ENCODE measurements at regions not wholly inside any gene's neighbourhood (a gene's known extent, or its start where the extent isn't known, plus 50 kb on each side); places are given as distances from the start of the nearest gene placed in this dataset.

GRCh38 chr11:42647993-42648392, 663.8 kb upstream of the API5 start:
- ATAC-seq (no peak), DNase-seq (no peak)
- no peak for TF ChIP-seq POLR2A (IDR thresholded peaks at IDR 0.05)
- TF ChIP-seq CTCF (IDR thresholded peaks at IDR 0.05) = no peak
- Histone ChIP-seq H3K27me3 (no peaks in the 10 kb centered on the region), H3K36me3 (replicated peaks in 1 of 2; ENCODE audit: insufficient read depth in 1 of 2, low read depth in 2 of 2) (no peaks in the 10 kb centered on the region), H3K4me1 (no peaks in the 10 kb centered on the region), H3K27ac (no peak overlapping the region), H3K4me3 (no peak overlapping the region), H3K9me3 (no peaks in the 10 kb centered on the region)
- intact Hi-C loops (cut with DNase I) = no loop called here
- WGBS, 2 donors = 42 to 43% methylated on average over 3 of the region's 3 CpGs

GRCh38 chr11:42651621-42652020, 660.2 kb upstream of the API5 start:
- DNase-seq (no peak), ATAC-seq (no peak)
- intact Hi-C loops (cut with DNase I) = no loop called here
- Histone ChIP-seq H3K9me3 (no peaks in the 10 kb centered on the region), H3K36me3 (replicated peaks in 1 of 2; ENCODE audit: insufficient read depth in 1 of 2, low read depth in 2 of 2) (no peaks in the 10 kb centered on the region), H3K27ac (no peak overlapping the region), H3K4me3 (no peak overlapping the region), H3K27me3 (no peaks in the 10 kb centered on the region), H3K4me1 (no peaks in the 10 kb centered on the region)
- no peak for TF ChIP-seq CTCF (IDR thresholded peaks at IDR 0.05)
- no peak for TF ChIP-seq POLR2A (IDR thresholded peaks at IDR 0.05)

- ATAC-seq = no peak
- H3K27me3 ChIP-seq = no peaks in the 10 kb centered on the region
- H3K4me1 ChIP-seq = no peaks in the 10 kb centered on the region
- no peak overlapping the region for H3K27ac ChIP-seq
- H3K9me3 ChIP-seq = no peaks in the 10 kb centered on the region
- DNase-seq = no peak
- TF ChIP-seq CTCF (IDR thresholded peaks at IDR 0.05) (no peak), POLR2A (IDR thresholded peaks at IDR 0.05) (no peak)
- no peaks in the 10 kb centered on the region for H3K36me3 ChIP-seq (replicated peaks in 1 of 2; ENCODE audit: insufficient read depth in 1 of 2, low read depth in 2 of 2)
- no peak overlapping the region for H3K4me3 ChIP-seq
- intact Hi-C loops (cut with DNase I) = no loop called here
- WGBS, 2 donors = 57 to 79% methylated on average over 3 of the region's 3 CpGs
These were observed 654.6 kb upstream of the API5 start for GRCh38 chr11:42657169-42657568.

- 23 to 24% methylated on average over 2 of the region's 2 CpGs for WGBS, 2 donors
- Histone ChIP-seq H3K27me3 (no peaks in the 10 kb centered on the region), H3K27ac (no peak overlapping the region), H3K36me3 (replicated peaks in 1 of 2; ENCODE audit: insufficient read depth in 1 of 2, low read depth in 2 of 2) (no peaks in the 10 kb centered on the region), H3K4me1 (no peaks in the 10 kb centered on the region), H3K4me3 (no peak overlapping the region), H3K9me3 (no peaks in the 10 kb centered on the region)
- no peak for ATAC-seq
- intact Hi-C loops (cut with DNase I) = no loop called here
- no peak for TF ChIP-seq POLR2A (IDR thresholded peaks at IDR 0.05)
- TF ChIP-seq CTCF (IDR thresholded peaks at IDR 0.05) = no peak
- DNase-seq = no peak
These were observed 649.9 kb upstream of the API5 start for GRCh38 chr11:42661942-42662341.

- no peak for TF ChIP-seq POLR2A (IDR thresholded peaks at IDR 0.05)
- no peak for TF ChIP-seq CTCF (IDR thresholded peaks at IDR 0.05)
- Histone ChIP-seq H3K36me3 (replicated peaks in 1 of 2; ENCODE audit: insufficient read depth in 1 of 2, low read depth in 2 of 2) (no peaks in the 10 kb centered on the region), H3K9me3 (no peaks in the 10 kb centered on the region), H3K27me3 (no peaks in the 10 kb centered on the region), H3K27ac (no peak overlapping the region), H3K4me1 (no peaks in the 10 kb centered on the region), H3K4me3 (no peak overlapping the region)
- DNase-seq (no peak), ATAC-seq (no peak)
- intact Hi-C loops (cut with DNase I) = no loop called here
- 59 to 64% methylated on average over 7 of the region's 7 CpGs for WGBS, 2 donors
These were observed 642.4 kb upstream of the API5 start for GRCh38 chr11:42669248-42669976.
